Liver (tissue), 8 donors: ENCODE measurements at regions not wholly inside any gene's neighbourhood (a gene's known extent, or its start where the extent isn't known, plus 50 kb on each side); places are given as distances from the start of the nearest gene placed in this dataset.

Experiments used
- DNase-seq: peaks from one replicate; pipeline ENCODE4 v3.0.0-alpha.2; 2017; ENCODE audit warnings: low spot score
- H3K27ac ChIP-seq, 2 donors: one replicate each; pipeline ENCODE4 v1.7.0; 2013; ENCODE audit warnings: inconsistent platforms in 2 of 2, low read length in 2 of 2, control low read depth in 1 of 2, low read depth in 1 of 2, mild to moderate bottlenecking in 1 of 2
- H3K27me3 ChIP-seq, 4 donors: one replicate each; pipeline versions ENCODE4 v1.6.1 to v1.7.0; 2013; ENCODE audit warnings: low read length in 3 of 4, inconsistent platforms in 1 of 4, mild to moderate bottlenecking in 1 of 4, moderate library complexity in 1 of 4; ENCODE audit not compliant: control insufficient read depth in 4 of 4, insufficient read depth in 4 of 4
- H3K36me3 ChIP-seq, 4 donors: one replicate each; pipeline versions ENCODE4 v1.6.1 to v1.7.0; 2013; ENCODE audit warnings: low read length in 3 of 4, mild to moderate bottlenecking in 3 of 4, low read depth in 1 of 4, moderate library complexity in 1 of 4; ENCODE audit not compliant: control insufficient read depth in 4 of 4, insufficient read depth in 3 of 4
- H3K4me1 ChIP-seq, 4 donors: one replicate each; pipeline versions ENCODE4 v1.6.1 to v1.7.0; 2013; ENCODE audit warnings: low read length in 3 of 4, mild to moderate bottlenecking in 3 of 4, moderate library complexity in 1 of 4; ENCODE audit not compliant: control insufficient read depth in 4 of 4, insufficient read depth in 4 of 4
- H3K4me3 ChIP-seq, 3 donors: one replicate each; pipeline versions ENCODE4 v1.6.1 to v1.7.0; 2013; ENCODE audit warnings: low read length in 3 of 3, control low read depth in 1 of 3, low read depth in 1 of 3, mild to moderate bottlenecking in 1 of 3
- H3K9ac ChIP-seq, 2 donors: one replicate each; pipeline ENCODE4 v1.7.0; 2013; ENCODE audit warnings: low read length in 2 of 2, mild to moderate bottlenecking in 2 of 2, moderate library complexity in 2 of 2, control low read depth in 1 of 2, low read depth in 1 of 2
- H3K9me3 ChIP-seq, 4 donors: one replicate each; pipeline versions ENCODE4 v1.6.1 to v1.7.0; 2013; ENCODE audit warnings: low read length in 3 of 4; ENCODE audit not compliant: control insufficient read depth in 4 of 4
- EGR1 ChIP-seq, 2 donors: IDR thresholded peaks; 2 replicates each; pipeline ENCODE4 v1.6.1; 2016 to 2018; ENCODE audit warnings: antibody characterized with exemption in 2 of 2, low read depth in 2 of 2
- FOXA1 ChIP-seq: IDR thresholded peaks from 2 replicates; pipeline ENCODE4 v1.6.1; 2016; ENCODE audit warnings: antibody characterized with exemption
- FOXA2 ChIP-seq: IDR thresholded peaks from 2 replicates; pipeline ENCODE4 v1.6.1; 2016; ENCODE audit warnings: antibody characterized with exemption
- GABPA ChIP-seq, 2 donors: IDR thresholded peaks in 1 of 2; conservative IDR thresholded peaks in 1 of 2; 2 replicates each; pipeline ENCODE4 v1.6.1; 2016; ENCODE audit warnings: antibody characterized with exemption in 2 of 2, mild to moderate bottlenecking in 1 of 2, moderate library complexity in 1 of 2
- HNF4A ChIP-seq, 2 donors: conservative IDR thresholded peaks; 2 replicates each; pipeline ENCODE4 v1.6.1; 2016; ENCODE audit warnings: antibody characterized with exemption in 2 of 2, mild to moderate bottlenecking in 2 of 2
- HNF4G ChIP-seq: IDR thresholded peaks from 2 replicates; pipeline ENCODE4 v1.6.1; 2016; ENCODE audit warnings: antibody characterized with exemption
- JUND ChIP-seq, 2 donors: IDR thresholded peaks; 2 replicates each; pipeline ENCODE4 v1.6.1; 2016; ENCODE audit warnings: antibody characterized with exemption in 2 of 2
- NR2F2 ChIP-seq: IDR thresholded peaks from 2 replicates; pipeline ENCODE4 v1.6.1; 2016; ENCODE audit warnings: antibody characterized with exemption
- RAD21 ChIP-seq, 2 donors: IDR thresholded peaks; 2 replicates each; pipeline ENCODE4 v1.6.1; 2016; ENCODE audit warnings: antibody characterized with exemption in 2 of 2, mild to moderate bottlenecking in 2 of 2
- RXRA ChIP-seq, 2 donors: IDR thresholded peaks; 2 replicates each; pipeline ENCODE4 v1.6.1; 2017 to 2018; ENCODE audit warnings: antibody characterized with exemption in 2 of 2, mild to moderate bottlenecking in 1 of 2
- SP1 ChIP-seq: IDR thresholded peaks from 2 replicates; pipeline ENCODE4 v1.6.1; 2018; ENCODE audit warnings: antibody characterized with exemption, mild to moderate bottlenecking
- TAF1 ChIP-seq: conservative IDR thresholded peaks from 2 replicates; pipeline ENCODE4 v1.6.1; 2016; ENCODE audit warnings: antibody characterized with exemption, mild to moderate bottlenecking
- YY1 ChIP-seq: IDR thresholded peaks from 2 replicates; pipeline ENCODE4 v1.6.1; 2016; ENCODE audit warnings: antibody characterized with exemption, mild to moderate bottlenecking
- WGBS: extraction: QIAGEN DNeasy Blood & Tissue Kit; methylation state at CpG from one replicate; pipeline ENCODE4 v1.1.7; 2013; 5-methylcytosine and 5-hydroxymethylcytosine counted together
- TF ChIP-seq, protein P1 (sequence below): IDR thresholded peaks from 2 replicates; pipeline ENCODE4 v1.6.1; 2016; ENCODE audit warnings: antibody characterized with exemption, mild to moderate bottlenecking
- TF ChIP-seq, protein P2 (sequence below): IDR thresholded peaks from 2 replicates; pipeline ENCODE4 v1.6.1; 2016; ENCODE audit warnings: antibody characterized with exemption
- TF ChIP-seq, protein P3 (sequence below): fragments of 150-350 bp; IDR thresholded peaks from 2 replicates; pipeline ENCODE4 v1.5.1; 2017; ENCODE audit warnings: improper control_type of control experiment, low read depth, low read length; ENCODE audit not compliant: missing input control
- TF ChIP-seq, protein P4 (sequence below): IDR thresholded peaks from 2 replicates; pipeline ENCODE4 v1.6.1; 2016; ENCODE audit warnings: antibody characterized with exemption
- TF ChIP-seq, protein P5 (sequence below): IDR thresholded peaks from 2 replicates; pipeline ENCODE4 v1.6.1; 2016; ENCODE audit warnings: antibody characterized with exemption
- donor health status: healthy.
- donor health status: healthy.
- donor health status: healthy.
- donor health status: healthy.
- donor health status: healthy.

DNA sequence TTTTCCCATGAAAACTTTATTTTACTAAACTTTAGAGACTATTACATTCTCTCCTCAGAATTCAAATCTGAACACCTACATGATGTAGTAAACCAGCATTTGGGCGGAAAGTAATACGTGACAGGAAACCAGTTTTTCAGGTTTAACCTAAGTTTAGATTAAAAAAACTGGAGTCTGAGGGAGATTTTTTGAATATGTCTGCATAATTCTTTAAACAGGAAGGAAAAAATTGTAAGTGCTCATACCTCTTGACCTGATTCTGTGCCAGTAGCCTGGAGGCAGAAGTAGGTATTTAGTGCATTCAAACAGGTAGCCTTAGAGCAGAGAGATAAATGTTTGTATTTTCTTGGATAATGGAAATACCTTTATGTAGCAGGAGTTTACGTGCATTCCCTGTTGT, 224.3 kb downstream of the MDFIC start (continued):
- TF ChIP-seq, protein P1, sequence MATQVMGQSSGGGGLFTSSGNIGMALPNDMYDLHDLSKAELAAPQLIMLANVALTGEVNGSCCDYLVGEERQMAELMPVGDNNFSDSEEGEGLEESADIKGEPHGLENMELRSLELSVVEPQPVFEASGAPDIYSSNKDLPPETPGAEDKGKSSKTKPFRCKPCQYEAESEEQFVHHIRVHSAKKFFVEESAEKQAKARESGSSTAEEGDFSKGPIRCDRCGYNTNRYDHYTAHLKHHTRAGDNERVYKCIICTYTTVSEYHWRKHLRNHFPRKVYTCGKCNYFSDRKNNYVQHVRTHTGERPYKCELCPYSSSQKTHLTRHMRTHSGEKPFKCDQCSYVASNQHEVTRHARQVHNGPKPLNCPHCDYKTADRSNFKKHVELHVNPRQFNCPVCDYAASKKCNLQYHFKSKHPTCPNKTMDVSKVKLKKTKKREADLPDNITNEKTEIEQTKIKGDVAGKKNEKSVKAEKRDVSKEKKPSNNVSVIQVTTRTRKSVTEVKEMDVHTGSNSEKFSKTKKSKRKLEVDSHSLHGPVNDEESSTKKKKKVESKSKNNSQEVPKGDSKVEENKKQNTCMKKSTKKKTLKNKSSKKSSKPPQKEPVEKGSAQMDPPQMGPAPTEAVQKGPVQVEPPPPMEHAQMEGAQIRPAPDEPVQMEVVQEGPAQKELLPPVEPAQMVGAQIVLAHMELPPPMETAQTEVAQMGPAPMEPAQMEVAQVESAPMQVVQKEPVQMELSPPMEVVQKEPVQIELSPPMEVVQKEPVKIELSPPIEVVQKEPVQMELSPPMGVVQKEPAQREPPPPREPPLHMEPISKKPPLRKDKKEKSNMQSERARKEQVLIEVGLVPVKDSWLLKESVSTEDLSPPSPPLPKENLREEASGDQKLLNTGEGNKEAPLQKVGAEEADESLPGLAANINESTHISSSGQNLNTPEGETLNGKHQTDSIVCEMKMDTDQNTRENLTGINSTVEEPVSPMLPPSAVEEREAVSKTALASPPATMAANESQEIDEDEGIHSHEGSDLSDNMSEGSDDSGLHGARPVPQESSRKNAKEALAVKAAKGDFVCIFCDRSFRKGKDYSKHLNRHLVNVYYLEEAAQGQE = no peak
- TF ChIP-seq NR2F2 = no peak
- no peak for TF ChIP-seq FOXA2

DNA sequence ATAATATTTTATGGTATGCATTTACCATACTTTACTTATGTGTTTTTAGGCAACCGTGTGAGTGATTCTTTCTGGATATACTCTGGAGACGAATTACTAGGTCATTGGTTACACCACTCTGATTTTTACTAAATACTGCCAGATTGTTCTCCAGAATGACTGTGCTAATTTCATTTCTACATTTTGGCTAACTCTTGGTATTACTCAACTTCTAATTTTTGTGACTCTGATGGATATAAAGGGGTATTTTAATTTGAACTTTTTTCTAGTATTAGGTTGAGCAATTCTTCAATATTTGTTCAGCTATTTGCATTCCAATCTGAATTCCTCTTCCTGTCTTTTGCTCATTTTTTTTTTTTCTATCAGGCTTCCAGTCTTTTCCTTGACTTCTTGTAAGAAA, 223.6 kb downstream of the MDFIC start:
- H3K4me1 ChIP-seq = peaks cover 0 to 3% (median 2%) of the 10 kb centered on the region in 4 donors
- no peaks in the 10 kb centered on the region for H3K27me3 ChIP-seq
- H3K36me3 ChIP-seq = no peaks in the 10 kb centered on the region
- TF ChIP-seq, protein P2, sequence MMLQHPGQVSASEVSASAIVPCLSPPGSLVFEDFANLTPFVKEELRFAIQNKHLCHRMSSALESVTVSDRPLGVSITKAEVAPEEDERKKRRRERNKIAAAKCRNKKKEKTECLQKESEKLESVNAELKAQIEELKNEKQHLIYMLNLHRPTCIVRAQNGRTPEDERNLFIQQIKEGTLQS = no peak
- TF ChIP-seq TAF1 = peak; percentile 14
- TF ChIP-seq, protein P3, sequence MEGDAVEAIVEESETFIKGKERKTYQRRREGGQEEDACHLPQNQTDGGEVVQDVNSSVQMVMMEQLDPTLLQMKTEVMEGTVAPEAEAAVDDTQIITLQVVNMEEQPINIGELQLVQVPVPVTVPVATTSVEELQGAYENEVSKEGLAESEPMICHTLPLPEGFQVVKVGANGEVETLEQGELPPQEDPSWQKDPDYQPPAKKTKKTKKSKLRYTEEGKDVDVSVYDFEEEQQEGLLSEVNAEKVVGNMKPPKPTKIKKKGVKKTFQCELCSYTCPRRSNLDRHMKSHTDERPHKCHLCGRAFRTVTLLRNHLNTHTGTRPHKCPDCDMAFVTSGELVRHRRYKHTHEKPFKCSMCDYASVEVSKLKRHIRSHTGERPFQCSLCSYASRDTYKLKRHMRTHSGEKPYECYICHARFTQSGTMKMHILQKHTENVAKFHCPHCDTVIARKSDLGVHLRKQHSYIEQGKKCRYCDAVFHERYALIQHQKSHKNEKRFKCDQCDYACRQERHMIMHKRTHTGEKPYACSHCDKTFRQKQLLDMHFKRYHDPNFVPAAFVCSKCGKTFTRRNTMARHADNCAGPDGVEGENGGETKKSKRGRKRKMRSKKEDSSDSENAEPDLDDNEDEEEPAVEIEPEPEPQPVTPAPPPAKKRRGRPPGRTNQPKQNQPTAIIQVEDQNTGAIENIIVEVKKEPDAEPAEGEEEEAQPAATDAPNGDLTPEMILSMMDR = no peak
- TF ChIP-seq HNF4G = no peak
- TF ChIP-seq, protein P1 = peak; percentile 62
- peak; percentile 36 to 61 for TF ChIP-seq HNF4A (conservative IDR thresholded peaks at IDR 0.05)
- peak; percentile 21 to 58 for TF ChIP-seq RAD21 (IDR thresholded peaks at IDR 0.05)
- TF ChIP-seq, protein P4, sequence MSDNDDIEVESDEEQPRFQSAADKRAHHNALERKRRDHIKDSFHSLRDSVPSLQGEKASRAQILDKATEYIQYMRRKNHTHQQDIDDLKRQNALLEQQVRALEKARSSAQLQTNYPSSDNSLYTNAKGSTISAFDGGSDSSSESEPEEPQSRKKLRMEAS = peak; percentile 29
- TF ChIP-seq, protein P5, sequence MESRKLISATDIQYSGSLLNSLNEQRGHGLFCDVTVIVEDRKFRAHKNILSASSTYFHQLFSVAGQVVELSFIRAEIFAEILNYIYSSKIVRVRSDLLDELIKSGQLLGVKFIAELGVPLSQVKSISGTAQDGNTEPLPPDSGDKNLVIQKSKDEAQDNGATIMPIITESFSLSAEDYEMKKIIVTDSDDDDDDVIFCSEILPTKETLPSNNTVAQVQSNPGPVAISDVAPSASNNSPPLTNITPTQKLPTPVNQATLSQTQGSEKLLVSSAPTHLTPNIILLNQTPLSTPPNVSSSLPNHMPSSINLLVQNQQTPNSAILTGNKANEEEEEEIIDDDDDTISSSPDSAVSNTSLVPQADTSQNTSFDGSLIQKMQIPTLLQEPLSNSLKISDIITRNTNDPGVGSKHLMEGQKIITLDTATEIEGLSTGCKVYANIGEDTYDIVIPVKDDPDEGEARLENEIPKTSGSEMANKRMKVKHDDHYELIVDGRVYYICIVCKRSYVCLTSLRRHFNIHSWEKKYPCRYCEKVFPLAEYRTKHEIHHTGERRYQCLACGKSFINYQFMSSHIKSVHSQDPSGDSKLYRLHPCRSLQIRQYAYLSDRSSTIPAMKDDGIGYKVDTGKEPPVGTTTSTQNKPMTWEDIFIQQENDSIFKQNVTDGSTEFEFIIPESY = peak; percentile 58
- peak; percentile 30 for TF ChIP-seq FOXA2
- peak in 1 of 2 donors; percentile 34 for TF ChIP-seq EGR1 (IDR thresholded peaks at IDR 0.05; ENCODE audit: low read depth in 2 of 2)
- no peak for TF ChIP-seq NR2F2
- TF ChIP-seq YY1 = peak; percentile 59
- peak; percentile 22 to 76 for TF ChIP-seq JUND (IDR thresholded peaks at IDR 0.05)
- peak in 1 of 2 donors; percentile 64 for TF ChIP-seq GABPA (IDR thresholded peaks at IDR 0.05 in 1 of 2, conservative IDR thresholded peaks at IDR 0.05 in 1 of 2)
- peak; percentile 41 for TF ChIP-seq SP1
- TF ChIP-seq RXRA (IDR thresholded peaks at IDR 0.05) = peak; percentile 34 to 73
- no peak for TF ChIP-seq FOXA1
- WGBS = 20% methylated on average over 2 of the region's 2 CpGs
- H3K4me3 ChIP-seq = no peak overlapping the region
- H3K9ac ChIP-seq = no peak overlapping the region
- no peak for DNase-seq
- H3K27ac ChIP-seq = peak overlapping the region; percentile 47 to 52
- no peaks in the 10 kb centered on the region for H3K9me3 ChIP-seq
